ENCODE measurements at regions not wholly inside any gene's neighbourhood (a gene's known extent, or its start where the extent isn't known, plus 50 kb on each side); places are given as distances from the start of the nearest gene placed in this dataset.

DNA sequence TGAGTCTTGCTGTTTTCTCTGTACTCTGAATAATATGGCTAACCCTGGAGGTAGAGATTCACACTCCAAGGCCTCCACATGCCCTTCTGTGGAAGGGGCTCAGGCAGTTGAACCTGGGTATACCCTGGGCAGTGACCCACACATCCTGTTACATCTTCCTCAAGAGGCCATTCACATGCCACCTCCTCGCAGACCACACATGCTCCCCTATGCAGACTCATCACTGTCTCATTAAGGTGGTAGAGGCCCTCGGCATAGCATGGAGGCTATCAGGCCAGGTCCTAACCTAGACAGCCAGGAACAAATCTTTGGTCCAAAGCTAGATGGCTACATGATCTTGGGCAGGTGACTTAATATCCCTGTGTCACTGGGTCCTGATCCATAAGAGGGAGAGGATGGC lies 363.9 kb upstream of the ZNF507 start:
- no peak overlapping the region for H3K4me3 ChIP-seq
- intact Hi-C loops (cut with DNase I) = no loop called here
- H3K36me3 ChIP-seq = no peaks in the 10 kb centered on the region
- no peak for DNase-seq (ENCODE audit: low spot score)
- TF ChIP-seq POLR2AphosphoS5 (IDR thresholded peaks at IDR 0.05) (no peak), POLR2A (IDR thresholded peaks at IDR 0.05) (no peak)
- TF ChIP-seq, protein P1, sequence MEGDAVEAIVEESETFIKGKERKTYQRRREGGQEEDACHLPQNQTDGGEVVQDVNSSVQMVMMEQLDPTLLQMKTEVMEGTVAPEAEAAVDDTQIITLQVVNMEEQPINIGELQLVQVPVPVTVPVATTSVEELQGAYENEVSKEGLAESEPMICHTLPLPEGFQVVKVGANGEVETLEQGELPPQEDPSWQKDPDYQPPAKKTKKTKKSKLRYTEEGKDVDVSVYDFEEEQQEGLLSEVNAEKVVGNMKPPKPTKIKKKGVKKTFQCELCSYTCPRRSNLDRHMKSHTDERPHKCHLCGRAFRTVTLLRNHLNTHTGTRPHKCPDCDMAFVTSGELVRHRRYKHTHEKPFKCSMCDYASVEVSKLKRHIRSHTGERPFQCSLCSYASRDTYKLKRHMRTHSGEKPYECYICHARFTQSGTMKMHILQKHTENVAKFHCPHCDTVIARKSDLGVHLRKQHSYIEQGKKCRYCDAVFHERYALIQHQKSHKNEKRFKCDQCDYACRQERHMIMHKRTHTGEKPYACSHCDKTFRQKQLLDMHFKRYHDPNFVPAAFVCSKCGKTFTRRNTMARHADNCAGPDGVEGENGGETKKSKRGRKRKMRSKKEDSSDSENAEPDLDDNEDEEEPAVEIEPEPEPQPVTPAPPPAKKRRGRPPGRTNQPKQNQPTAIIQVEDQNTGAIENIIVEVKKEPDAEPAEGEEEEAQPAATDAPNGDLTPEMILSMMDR (IDR thresholded peaks at IDR 0.05) = no peak
- H3K9me3 ChIP-seq = no peaks in the 10 kb centered on the region
- H3K27me3 ChIP-seq (replicated peaks; ENCODE audit: insufficient read depth) = no peaks in the 10 kb centered on the region
- WGBS = 97% methylated on average over 2 of the region's 2 CpGs
- no peak overlapping the region for H3K27ac ChIP-seq
- H3K4me1 ChIP-seq (replicated peaks) = no peaks in the 10 kb centered on the region

DNA sequence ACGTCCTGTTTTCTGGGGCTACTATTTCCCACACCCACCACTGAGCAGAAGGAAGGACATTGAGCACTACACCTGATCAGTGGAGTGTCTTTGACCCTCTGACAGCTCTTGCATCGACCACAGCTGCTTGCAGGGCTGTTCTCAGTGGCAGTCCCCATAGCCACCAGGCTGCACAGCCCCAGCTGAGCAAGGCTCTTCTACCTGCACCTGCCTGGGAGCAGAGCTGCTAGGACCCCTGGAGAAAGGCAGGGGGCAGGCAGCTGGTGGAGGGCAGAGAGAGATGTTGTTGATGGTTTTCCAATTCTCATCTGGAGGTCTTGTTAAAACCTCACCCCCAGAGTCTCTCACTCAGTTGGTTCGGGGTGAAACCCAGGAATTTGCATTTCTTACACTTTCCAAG lies 361.8 kb upstream of the ZNF507 start:
- 78% methylated on average over 3 of the region's 3 CpGs for WGBS
- TF ChIP-seq POLR2A (IDR thresholded peaks at IDR 0.05) (no peak), POLR2AphosphoS5 (IDR thresholded peaks at IDR 0.05) (no peak)
- TF ChIP-seq, protein P1 (IDR thresholded peaks at IDR 0.05) = no peak
- intact Hi-C loops (cut with DNase I) = no loop called here
- H3K9me3 ChIP-seq = no peaks in the 10 kb centered on the region
- no peak for DNase-seq (ENCODE audit: low spot score)
- H3K4me1 ChIP-seq (replicated peaks) = no peaks in the 10 kb centered on the region
- no peak overlapping the region for H3K4me3 ChIP-seq
- no peaks in the 10 kb centered on the region for H3K36me3 ChIP-seq
- no peaks in the 10 kb centered on the region for H3K27me3 ChIP-seq (replicated peaks; ENCODE audit: insufficient read depth)
- no peak overlapping the region for H3K27ac ChIP-seq

DNA sequence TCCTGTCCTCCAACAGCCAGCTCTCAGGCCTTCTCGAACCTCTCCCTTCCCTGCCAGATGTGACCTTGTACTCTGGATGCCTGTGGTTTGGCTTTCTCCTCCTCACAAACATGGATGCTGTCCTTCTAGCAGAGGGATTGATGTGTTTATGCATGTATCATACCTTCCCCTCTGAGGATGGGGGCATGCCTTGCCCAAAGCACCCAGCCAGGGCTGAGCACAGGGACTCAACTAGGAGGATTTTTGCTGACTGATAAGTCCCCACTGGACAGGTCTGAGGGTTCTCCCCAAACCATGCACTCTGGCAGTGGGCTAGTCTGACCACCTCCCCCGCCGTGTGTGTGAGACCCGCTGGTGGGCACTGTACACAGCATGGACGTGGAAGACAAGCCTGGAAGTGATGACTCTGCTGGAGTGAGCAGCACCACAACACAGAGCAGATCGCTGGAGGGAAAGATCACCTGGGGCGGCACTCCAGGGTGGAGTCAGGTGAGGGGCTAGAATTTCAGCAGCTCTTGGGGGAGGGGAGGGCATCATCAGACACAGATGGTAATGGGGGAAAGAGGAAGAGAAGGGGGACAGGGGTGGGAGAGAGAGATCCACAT lies 360.3 kb upstream of the ZNF507 start:
- DNase-seq (ENCODE audit: low spot score) = no peak
- Histone ChIP-seq H3K27me3 (replicated peaks; ENCODE audit: insufficient read depth) (no peaks in the 10 kb centered on the region), H3K4me1 (replicated peaks) (no peaks in the 10 kb centered on the region), H3K27ac (no peak overlapping the region), H3K4me3 (no peak overlapping the region), H3K9me3 (no peaks in the 10 kb centered on the region), H3K36me3 (no peaks in the 10 kb centered on the region)
- intact Hi-C loops (cut with DNase I) = no loop called here
- TF ChIP-seq, protein P1 (IDR thresholded peaks at IDR 0.05) = no peak
- TF ChIP-seq POLR2A (IDR thresholded peaks at IDR 0.05) (no peak), POLR2AphosphoS5 (IDR thresholded peaks at IDR 0.05) (no peak)
- WGBS = 97% methylated on average over 7 of the region's 7 CpGs

DNA sequence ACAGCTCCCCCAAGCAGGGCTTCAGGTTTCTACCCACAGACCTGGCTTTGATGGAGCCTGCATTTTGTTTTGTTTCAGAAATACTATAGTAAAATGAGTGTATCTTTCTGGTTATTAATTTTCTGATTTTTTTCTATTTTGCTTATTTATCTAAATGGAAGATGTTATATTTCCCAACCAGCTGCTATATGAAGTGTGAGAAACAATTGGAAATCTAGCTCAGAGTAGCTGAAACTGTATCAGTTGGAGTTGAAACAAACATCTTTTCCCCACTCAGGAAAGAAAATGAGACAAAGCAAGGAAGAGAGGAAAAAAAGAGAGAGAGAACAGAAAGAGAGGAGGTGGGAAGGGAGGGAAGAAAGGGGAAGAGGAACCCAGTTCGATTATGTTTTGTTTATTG lies 358.5 kb upstream of the ZNF507 start:
- no peak for DNase-seq (ENCODE audit: low spot score)
- Histone ChIP-seq H3K9me3 (no peaks in the 10 kb centered on the region), H3K36me3 (no peaks in the 10 kb centered on the region), H3K4me1 (replicated peaks) (no peaks in the 10 kb centered on the region), H3K27ac (no peak overlapping the region), H3K27me3 (replicated peaks; ENCODE audit: insufficient read depth) (no peaks in the 10 kb centered on the region), H3K4me3 (no peak overlapping the region)
- 50% methylated on average over 1 of the region's 1 CpG for WGBS
- TF ChIP-seq, protein P1 (IDR thresholded peaks at IDR 0.05) = no peak
- TF ChIP-seq POLR2AphosphoS5 (IDR thresholded peaks at IDR 0.05) (no peak), POLR2A (IDR thresholded peaks at IDR 0.05) (no peak)
- intact Hi-C loops (cut with DNase I) = no loop called here

DNA sequence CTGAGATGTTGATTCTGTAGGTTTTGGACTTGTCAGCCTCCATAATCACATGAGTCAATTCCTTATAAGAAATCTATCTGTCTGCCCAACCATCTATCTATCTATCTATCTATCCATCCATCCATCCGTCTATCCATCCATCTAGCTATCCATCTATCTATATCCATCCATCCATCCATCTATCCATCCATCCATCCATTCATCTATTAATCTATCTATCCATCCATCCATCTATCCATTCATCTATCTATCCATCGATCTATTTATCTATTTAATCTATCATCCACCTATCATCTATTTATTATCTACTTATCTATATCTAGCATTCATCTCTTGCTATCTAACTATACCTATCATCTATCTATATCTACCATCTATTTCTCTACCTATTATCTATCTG lies 357.2 kb upstream of the ZNF507 start:
- 94% methylated on average over 2 of the region's 2 CpGs for WGBS
- intact Hi-C loops (cut with DNase I) = no loop called here

More for the DNA sequence above, 357.2 kb upstream of the ZNF507 start:
- no peak for DNase-seq (ENCODE audit: low spot score)
- TF ChIP-seq POLR2A (IDR thresholded peaks at IDR 0.05) = no peak
- no peak for TF ChIP-seq POLR2AphosphoS5 (IDR thresholded peaks at IDR 0.05)
- TF ChIP-seq, protein P1 (IDR thresholded peaks at IDR 0.05) = no peak
- no peak overlapping the region for H3K27ac ChIP-seq
- no peak overlapping the region for H3K4me3 ChIP-seq
- H3K4me1 ChIP-seq (replicated peaks) = no peaks in the 10 kb centered on the region
- H3K27me3 ChIP-seq (replicated peaks; ENCODE audit: insufficient read depth) = no peaks in the 10 kb centered on the region
- H3K36me3 ChIP-seq = no peaks in the 10 kb centered on the region
- no peaks in the 10 kb centered on the region for H3K9me3 ChIP-seq
